ENCODE measurements at regions not wholly inside any gene's neighbourhood (a gene's known extent, or its start where the extent isn't known, plus 50 kb on each side); places are given as distances from the start of the nearest gene placed in this dataset.

- no peak for TF ChIP-seq ZNF274 (IDR thresholded peaks at IDR 0.05; ENCODE audit: low read depth, low read length)
- no peak for TF ChIP-seq YY1 (IDR thresholded peaks at IDR 0.05; ENCODE audit: insufficient read depth, insufficient read length)
These were observed 749.6 kb downstream of the CENPC start for GRCh38 chr4:66795724-66796123.

Measured in NT2/D1 (cell line).